HCT116 (cell line): ENCODE measurements at regions not wholly inside any gene's neighbourhood (a gene's known extent, or its start where the extent isn't known, plus 50 kb on each side); places are given as distances from the start of the nearest gene placed in this dataset.

ENCODE experiments used
- ATAC-seq: fragments of 200-7000 bp; cut with Tn5 transposase; 2 replicates; pipeline ENCODE4 v1.9.1; 2020; ENCODE audit warnings: mild to moderate bottlenecking, moderate library complexity
- BruUV-seq: library from RNA; stranded (reverse); fragments of 400-500 nt; replicated peaks from 2 replicates; lab custom pipeline; 2021; lab: Mats Ljungman, UMichigan
- CTCF ChIA-PET: fragments of 300-600 bp; sonication (Branson Sonifier 250); formaldehyde crosslinking; loops from one replicate; lab custom pipeline; 2021; ENCODE audit warnings: antibody characterized with exemption; lab: Charles Lee
- POLR2A ChIA-PET: fragments of 300-600, 350-600 bp; sonication (Branson Sonifier 250); formaldehyde crosslinking; loops from one replicate; lab custom pipeline; 2021; ENCODE audit warnings: antibody characterized with exemption; lab: Charles Lee
- RAD21 ChIA-PET, 2 experiments: fragments of 300-600 bp; sonication (Branson Sonifier 250); formaldehyde crosslinking; loops; one replicate each; lab custom pipeline; 2023; ENCODE audit warnings: low total read pairs in 2 of 2; ENCODE audit not compliant: uncharacterized antibody in 2 of 2, unreplicated experiment in 2 of 2, low non-redundant PET in 1 of 2; lab: Charles Lee
- DNase-seq: peaks from one replicate; pipeline ENCODE4 v3.0.0-alpha.2; 2010; ENCODE audit warnings: low read depth, low spot score
- H2AFZ ChIP-seq: fragments of 200-600 bp; shearing (Covaris generic), sonication (generic); 2 replicates; pipeline ENCODE4 v1.6.1; 2017; ENCODE audit warnings: low read depth, mixed run types, mixed read lengths, antibody characterized with exemption, low read length; ENCODE audit not compliant: poor library complexity, severe bottlenecking
- H3K27ac ChIP-seq: 2 replicates; pipeline ENCODE4 v1.5.1; 2012; ENCODE audit warnings: low read depth, low read length
- H3K27me3 ChIP-seq: fragments of 200-600 bp; sonication (generic); 2 replicates; pipeline ENCODE4 v1.6.1; 2016; ENCODE audit warnings: mixed run types, low read length, mixed read lengths; ENCODE audit not compliant: insufficient read depth
- H3K36me3 ChIP-seq, 2 experiments: fragments of 200-500 bp in 1 of 2; fragments of 200-600 bp in 1 of 2; sonication (Bioruptor generic) in 1 of 2; sonication (generic) in 1 of 2; 2 replicates each; pipeline versions ENCODE4 v1.5.1 to v1.6.1; 2014 to 2016; ENCODE audit warnings: low read length in 2 of 2, inconsistent platforms in 1 of 2, mixed read lengths in 1 of 2, mixed run types in 1 of 2; ENCODE audit not compliant: insufficient read depth in 2 of 2, control insufficient read depth in 1 of 2
- H3K4me1 ChIP-seq, 2 experiments: fragments of 200-600 bp in 1 of 2; sonication (generic) in 1 of 2; 2 replicates each; pipeline versions ENCODE4 v1.5.1 to v1.6.1; 2012 to 2017; ENCODE audit warnings: low read length in 2 of 2, inconsistent platforms in 1 of 2, mild to moderate bottlenecking in 1 of 2, mixed read lengths in 1 of 2, mixed run types in 1 of 2, moderate library complexity in 1 of 2; ENCODE audit not compliant: insufficient read depth in 2 of 2, control insufficient read depth in 1 of 2
- H3K4me2 ChIP-seq: fragments of 200-600 bp; sonication (generic); 2 replicates; pipeline ENCODE4 v1.6.1; 2017; ENCODE audit warnings: mixed run types, low read length, mixed read lengths
- H3K4me3 ChIP-seq, 2 experiments: fragments of 200-600 bp in 1 of 2; sonication (generic) in 1 of 2; replicated peaks in 1 of 2; 2 replicates each; pipeline ENCODE4 v1.5.1; 2011 to 2016; ENCODE audit warnings: low read length in 2 of 2, control low read depth in 1 of 2, low read depth in 1 of 2, mild to moderate bottlenecking in 1 of 2, mixed read lengths in 1 of 2, mixed run types in 1 of 2
- H3K79me2 ChIP-seq: fragments of 200-600 bp; sonication (generic); 2 replicates; pipeline ENCODE4 v1.6.1; 2017; ENCODE audit warnings: mild to moderate bottlenecking, mixed run types, low read length, moderate library complexity, mixed read lengths; ENCODE audit not compliant: insufficient read depth
- H3K9ac ChIP-seq: fragments of 200-600 bp; sonication (generic); 2 replicates; pipeline ENCODE4 v1.6.1; 2016; ENCODE audit warnings: low read length, mixed read lengths
- H3K9me2 ChIP-seq: fragments of 200-600 bp; sonication (generic), shearing (Covaris generic); 2 replicates; pipeline ENCODE4 v1.6.1; 2017; ENCODE audit warnings: mixed run types, mild to moderate bottlenecking, moderate library complexity; ENCODE audit not compliant: insufficient read depth
- H3K9me3 ChIP-seq, 2 experiments: fragments of 200-500 bp in 1 of 2; fragments of 200-600 bp in 1 of 2; sonication (Bioruptor generic) in 1 of 2; sonication (generic) in 1 of 2; 2 replicates each; pipeline ENCODE4 v1.6.1; 2014 to 2017; ENCODE audit warnings: low read length in 2 of 2, mixed read lengths in 2 of 2, inconsistent platforms in 1 of 2, low read depth in 1 of 2, mild to moderate bottlenecking in 1 of 2, mixed run types in 1 of 2, moderate library complexity in 1 of 2; ENCODE audit not compliant: control insufficient read depth in 1 of 2, insufficient read depth in 1 of 2
- H4K20me1 ChIP-seq: fragments of 200-600 bp; sonication (generic), shearing (Covaris generic); 2 replicates; pipeline ENCODE4 v1.6.1; 2017; ENCODE audit warnings: mixed run types, mild to moderate bottlenecking, moderate library complexity; ENCODE audit not compliant: insufficient read depth
- EGR1 ChIP-seq: IDR thresholded peaks from 2 replicates; pipeline ENCODE4 v1.6.1; 2012; ENCODE audit warnings: low read depth
- EZH2phosphoT487 ChIP-seq: fragments of 200-600 bp; IDR thresholded peaks from 2 replicates; pipeline ENCODE4 v1.6.1; 2018; ENCODE audit warnings: antibody characterized with exemption, borderline replicate concordance
- FOSL1 ChIP-seq: IDR thresholded peaks from 2 replicates; pipeline ENCODE4 v1.6.1; 2012; ENCODE audit warnings: low read depth
- POLR2A ChIP-seq: IDR thresholded peaks from 2 replicates; pipeline ENCODE4 v1.7.0; 2011; ENCODE audit warnings: borderline replicate concordance; ENCODE audit not compliant: insufficient read depth, insufficient read length; ENCODE audit errors: extremely low read depth
- SIN3A ChIP-seq: IDR thresholded peaks from 2 replicates; pipeline ENCODE4 v1.6.1; 2012; ENCODE audit warnings: low read depth
- SRF ChIP-seq: IDR thresholded peaks from 2 replicates; pipeline ENCODE4 v1.6.1; 2012; ENCODE audit warnings: low read depth
- ZFX ChIP-seq: fragments of 450-650 bp; IDR thresholded peaks from 2 replicates; pipeline ENCODE4 v1.6.1; 2017
- intact Hi-C: fragments of 100-400 bp; cut with micrococcal nuclease; formaldehyde crosslinking; loops from 2 replicates; pipeline ENCODE4 v1.10.0; 2022
- TF ChIP-seq, protein P1 (sequence below): IDR thresholded peaks from 2 replicates; pipeline ENCODE4 v1.6.1; 2011; ENCODE audit warnings: mild to moderate bottlenecking, low read length, moderate library complexity; ENCODE audit not compliant: insufficient replicate concordance; ENCODE audit errors: extremely low read depth
- TF ChIP-seq, protein P2 (sequence below), 3 experiments: fragments of 200-600 bp in 1 of 3; sonication (generic) in 1 of 3; IDR thresholded peaks in 2 of 3; conservative IDR thresholded peaks in 1 of 3; 2 replicates each; pipeline ENCODE4 v1.5.1; 2012 to 2017; ENCODE audit warnings: low read depth in 2 of 3, low read length in 2 of 3, antibody characterized with exemption in 1 of 3, borderline replicate concordance in 1 of 3, control low read depth in 1 of 3, mild to moderate bottlenecking in 1 of 3, mixed read lengths in 1 of 3, mixed run types in 1 of 3, moderate library complexity in 1 of 3; ENCODE audit not compliant: insufficient read depth in 1 of 3
- TF ChIP-seq, protein P3 (sequence below): IDR thresholded peaks from 2 replicates; pipeline ENCODE4 v1.6.1; 2012

DNA sequence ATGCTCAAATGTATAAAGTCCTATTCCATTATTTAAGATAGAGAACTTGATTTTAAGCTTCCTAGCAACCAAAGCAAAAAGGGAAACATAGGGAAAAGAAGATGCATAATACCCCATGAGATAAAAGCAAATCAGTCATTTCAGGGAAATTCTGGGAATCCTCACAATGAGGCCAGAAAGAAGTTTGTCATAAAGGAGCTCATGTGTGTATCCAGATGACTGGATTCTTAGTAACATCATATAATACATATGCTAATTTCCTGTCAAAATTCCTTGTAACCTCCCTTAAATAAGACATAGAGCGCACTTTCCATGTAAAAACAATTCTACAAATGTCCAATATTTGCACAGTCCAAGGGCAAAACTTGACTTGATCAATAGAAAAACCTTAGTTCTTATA is 411.0 kb upstream of the WWC1 start (continued):
- TF ChIP-seq, protein P1, sequence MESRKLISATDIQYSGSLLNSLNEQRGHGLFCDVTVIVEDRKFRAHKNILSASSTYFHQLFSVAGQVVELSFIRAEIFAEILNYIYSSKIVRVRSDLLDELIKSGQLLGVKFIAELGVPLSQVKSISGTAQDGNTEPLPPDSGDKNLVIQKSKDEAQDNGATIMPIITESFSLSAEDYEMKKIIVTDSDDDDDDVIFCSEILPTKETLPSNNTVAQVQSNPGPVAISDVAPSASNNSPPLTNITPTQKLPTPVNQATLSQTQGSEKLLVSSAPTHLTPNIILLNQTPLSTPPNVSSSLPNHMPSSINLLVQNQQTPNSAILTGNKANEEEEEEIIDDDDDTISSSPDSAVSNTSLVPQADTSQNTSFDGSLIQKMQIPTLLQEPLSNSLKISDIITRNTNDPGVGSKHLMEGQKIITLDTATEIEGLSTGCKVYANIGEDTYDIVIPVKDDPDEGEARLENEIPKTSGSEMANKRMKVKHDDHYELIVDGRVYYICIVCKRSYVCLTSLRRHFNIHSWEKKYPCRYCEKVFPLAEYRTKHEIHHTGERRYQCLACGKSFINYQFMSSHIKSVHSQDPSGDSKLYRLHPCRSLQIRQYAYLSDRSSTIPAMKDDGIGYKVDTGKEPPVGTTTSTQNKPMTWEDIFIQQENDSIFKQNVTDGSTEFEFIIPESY: no peak
- TF ChIP-seq EGR1: no peak
- TF ChIP-seq SIN3A: no peak
- no peak for TF ChIP-seq EZH2phosphoT487

DNA sequence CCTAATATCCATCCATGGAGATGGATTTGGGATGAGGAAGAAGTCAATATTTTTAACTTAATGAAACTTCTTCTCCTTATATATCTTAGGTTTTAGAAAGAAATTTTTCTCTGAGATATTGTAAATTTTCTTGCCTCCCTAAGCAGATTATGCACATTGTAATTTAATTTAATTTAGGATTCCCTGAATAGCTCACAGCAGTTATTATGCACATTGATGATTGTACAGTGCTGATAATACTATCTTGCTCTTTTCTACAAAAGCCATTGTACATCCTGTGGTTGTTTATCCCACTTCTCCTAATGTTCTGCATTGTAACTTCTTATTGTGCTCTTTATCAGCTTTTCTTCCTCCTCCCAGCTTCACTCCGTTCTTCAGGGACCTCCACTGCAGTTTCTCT is 410.4 kb upstream of the WWC1 start:
- RAD21 ChIA-PET: no interaction called here
- Histone ChIP-seq H3K36me3 (no peaks in the 10 kb centered on the region), H3K9ac (no peak overlapping the region), H3K9me3 (no peaks in the 10 kb centered on the region), H4K20me1 (no peaks in the 10 kb centered on the region), H3K27ac (no peak overlapping the region)
- intact Hi-C loops: no loop called here
- TF ChIP-seq, protein P2, sequence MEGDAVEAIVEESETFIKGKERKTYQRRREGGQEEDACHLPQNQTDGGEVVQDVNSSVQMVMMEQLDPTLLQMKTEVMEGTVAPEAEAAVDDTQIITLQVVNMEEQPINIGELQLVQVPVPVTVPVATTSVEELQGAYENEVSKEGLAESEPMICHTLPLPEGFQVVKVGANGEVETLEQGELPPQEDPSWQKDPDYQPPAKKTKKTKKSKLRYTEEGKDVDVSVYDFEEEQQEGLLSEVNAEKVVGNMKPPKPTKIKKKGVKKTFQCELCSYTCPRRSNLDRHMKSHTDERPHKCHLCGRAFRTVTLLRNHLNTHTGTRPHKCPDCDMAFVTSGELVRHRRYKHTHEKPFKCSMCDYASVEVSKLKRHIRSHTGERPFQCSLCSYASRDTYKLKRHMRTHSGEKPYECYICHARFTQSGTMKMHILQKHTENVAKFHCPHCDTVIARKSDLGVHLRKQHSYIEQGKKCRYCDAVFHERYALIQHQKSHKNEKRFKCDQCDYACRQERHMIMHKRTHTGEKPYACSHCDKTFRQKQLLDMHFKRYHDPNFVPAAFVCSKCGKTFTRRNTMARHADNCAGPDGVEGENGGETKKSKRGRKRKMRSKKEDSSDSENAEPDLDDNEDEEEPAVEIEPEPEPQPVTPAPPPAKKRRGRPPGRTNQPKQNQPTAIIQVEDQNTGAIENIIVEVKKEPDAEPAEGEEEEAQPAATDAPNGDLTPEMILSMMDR (IDR thresholded peaks at IDR 0.05 in 2 of 3, conservative IDR thresholded peaks at IDR 0.05 in 1 of 3; ENCODE audit: borderline replicate concordance in 1 of 3, insufficient read depth in 1 of 3, low read depth in 2 of 3, low read length in 2 of 3): no peak
- no peak for TF ChIP-seq SRF
- no peak for TF ChIP-seq POLR2A
- TF ChIP-seq, protein P3, sequence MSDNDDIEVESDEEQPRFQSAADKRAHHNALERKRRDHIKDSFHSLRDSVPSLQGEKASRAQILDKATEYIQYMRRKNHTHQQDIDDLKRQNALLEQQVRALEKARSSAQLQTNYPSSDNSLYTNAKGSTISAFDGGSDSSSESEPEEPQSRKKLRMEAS: no peak
- no peak for TF ChIP-seq FOSL1
- no peak for TF ChIP-seq ZFX
- TF ChIP-seq, all 23 proteins: peak for 0
- Histone ChIP-seq H3K4me3 (no peak overlapping the region), H3K79me2 (no peaks in the 10 kb centered on the region), H3K9me2 (no peaks in the 10 kb centered on the region), H3K4me2 (no peak overlapping the region), H3K4me1 (no peaks in the 10 kb centered on the region), H3K27me3 (0 out of 2 replicates have a peak, but pooled peaks cover 12% of the 10 kb centered on the region), H2AFZ (no peak overlapping the region)
- ATAC-seq (no peak), DNase-seq (no peak)
- POLR2A ChIA-PET: no interaction called here
- no TSS peak for BruUV-seq
- CTCF ChIA-PET: no interaction called here
